ENCODE measurements at regions not wholly inside any gene's neighbourhood (a gene's known extent, or its start where the extent isn't known, plus 50 kb on each side); places are given as distances from the start of the nearest gene placed in this dataset.

GRCh38 chr5:28576022-28576421, 1537.6 kb upstream of the CDH9 start:
- TF ChIP-seq CTCF (IDR thresholded peaks at IDR 0.05), result no peak
- no peak for TF ChIP-seq POLR2A (IDR thresholded peaks at IDR 0.05)

All from ovary (tissue), 3 donors.